Cardiac fibroblast (primary cell): ENCODE measurements at regions not wholly inside any gene's neighbourhood (a gene's known extent, or its start where the extent isn't known, plus 50 kb on each side); places are given as distances from the start of the nearest gene placed in this dataset.

Experiments
- DNase-seq, 2 donors: peaks; one replicate each; pipeline versions ENCODE4 v3.0.0 to v3.0.0-alpha.2; 2010; ENCODE audit warnings: low read depth in 2 of 2
- H3K4me3 ChIP-seq, 2 donors: replicated peaks in 1 of 2; 1 replicate in 1 of 2; 2 replicates in 1 of 2; pipeline ENCODE4 v1.5.1; 2011; ENCODE audit warnings: low read depth in 2 of 2, low read length in 2 of 2, mild to moderate bottlenecking in 2 of 2, moderate library complexity in 1 of 2
- CTCF ChIP-seq: IDR thresholded peaks from one replicate; pipeline ENCODE4 v1.5.1; 2011; ENCODE audit warnings: low read depth, mild to moderate bottlenecking, low read length, inconsistent platforms

DNA sequence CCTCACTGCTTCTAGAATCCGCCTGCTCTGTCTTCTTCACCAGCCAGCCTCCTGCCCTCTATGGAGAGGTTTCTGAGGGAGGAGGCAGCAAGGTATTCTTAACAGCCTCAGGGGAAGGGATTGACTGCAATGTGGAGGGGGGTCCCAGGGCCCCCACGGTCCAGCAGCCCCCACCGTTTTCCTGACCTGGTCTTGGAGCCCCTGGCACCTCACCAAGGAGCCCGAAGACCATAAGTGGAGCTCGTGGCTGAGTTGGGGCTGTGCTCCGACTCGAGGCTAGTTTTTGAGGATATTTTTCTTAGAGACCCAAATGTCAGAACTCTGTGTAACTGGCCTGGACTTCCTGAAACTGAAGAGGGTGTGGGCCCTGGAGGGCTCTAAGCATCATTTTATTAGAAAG, 590.0 kb downstream of the BRD1 start:
- no peak for DNase-seq
- no peak overlapping the region for H3K4me3 ChIP-seq
- no peak for TF ChIP-seq CTCF

- no peak for TF ChIP-seq CTCF
- H3K4me3 ChIP-seq, result no peak overlapping the region
- DNase-seq, result no peak
Observed at GRCh38 chr22:49237279-49237678, 590.4 kb downstream of the BRD1 start.

DNA sequence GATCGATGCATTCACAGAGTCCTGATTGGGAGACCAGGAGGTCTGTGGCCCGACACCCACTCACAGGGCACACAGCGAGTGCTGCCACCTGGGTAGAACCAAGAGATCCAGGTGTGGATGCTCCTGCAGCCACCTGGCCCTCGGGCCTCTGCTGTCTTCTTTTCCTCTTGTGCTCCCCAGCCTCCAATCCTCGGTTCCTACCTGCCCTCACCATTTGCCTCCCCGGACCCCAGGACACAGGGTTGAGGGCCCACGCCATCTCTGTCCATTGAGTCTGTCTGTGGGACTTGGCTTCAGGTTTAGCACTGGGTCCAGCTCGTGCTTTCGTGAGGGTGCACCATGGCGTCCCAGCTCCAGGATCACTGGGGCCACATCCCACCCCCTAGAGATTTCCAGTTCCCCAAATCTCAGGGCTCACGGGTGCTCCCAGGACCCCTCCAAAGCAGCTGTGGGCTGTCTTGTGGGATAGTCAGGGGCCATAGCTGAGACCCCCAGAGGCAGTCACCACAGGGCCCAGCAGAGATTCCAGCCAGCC, 591.1 kb downstream of the BRD1 start:
- TF ChIP-seq CTCF, result no peak
- no peak for DNase-seq
- no peak overlapping the region for H3K4me3 ChIP-seq

DNA sequence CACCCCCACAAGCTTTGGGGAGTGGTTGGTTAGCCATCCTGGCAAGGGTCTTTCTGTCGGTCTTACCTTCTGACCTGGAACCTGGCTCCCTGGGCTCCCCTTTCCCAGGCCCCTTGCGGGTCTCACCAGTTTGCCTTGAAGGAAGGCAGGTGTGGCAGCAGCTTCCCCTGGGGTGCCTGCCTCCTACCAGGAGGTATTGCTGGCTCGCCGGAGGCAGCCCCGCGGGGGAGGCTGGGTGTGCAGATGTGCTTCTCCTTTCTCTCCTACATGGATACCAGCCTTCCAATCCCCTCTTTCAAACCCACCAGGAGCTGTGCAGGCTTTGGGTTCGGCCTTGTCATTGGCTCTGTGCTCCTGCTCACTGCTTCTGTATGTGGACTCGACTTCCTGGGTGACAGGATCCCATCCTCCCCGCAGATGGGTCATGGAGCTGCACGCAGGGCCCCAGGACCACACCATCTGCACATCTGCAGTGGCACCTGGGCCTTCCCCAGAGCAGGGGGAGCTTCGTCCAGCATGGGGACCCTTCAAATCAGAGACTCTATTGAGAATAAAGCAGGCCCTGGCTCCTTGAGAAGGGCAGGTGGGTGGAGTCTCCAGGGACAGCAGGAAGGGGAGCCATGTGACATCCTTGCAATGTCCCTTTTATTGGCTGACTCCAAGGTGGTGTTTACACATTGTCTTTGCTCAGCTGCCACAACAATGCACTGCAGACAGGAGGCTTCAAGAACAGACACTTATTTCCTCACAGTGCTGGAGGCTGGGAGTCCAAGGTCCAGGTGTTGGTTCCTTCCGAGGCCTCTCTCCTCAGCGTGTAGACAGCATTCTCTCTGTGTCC, 592.0 kb downstream of the BRD1 start:
- no peak for DNase-seq
- TF ChIP-seq CTCF, result no peak
- no peak overlapping the region for H3K4me3 ChIP-seq

DNA sequence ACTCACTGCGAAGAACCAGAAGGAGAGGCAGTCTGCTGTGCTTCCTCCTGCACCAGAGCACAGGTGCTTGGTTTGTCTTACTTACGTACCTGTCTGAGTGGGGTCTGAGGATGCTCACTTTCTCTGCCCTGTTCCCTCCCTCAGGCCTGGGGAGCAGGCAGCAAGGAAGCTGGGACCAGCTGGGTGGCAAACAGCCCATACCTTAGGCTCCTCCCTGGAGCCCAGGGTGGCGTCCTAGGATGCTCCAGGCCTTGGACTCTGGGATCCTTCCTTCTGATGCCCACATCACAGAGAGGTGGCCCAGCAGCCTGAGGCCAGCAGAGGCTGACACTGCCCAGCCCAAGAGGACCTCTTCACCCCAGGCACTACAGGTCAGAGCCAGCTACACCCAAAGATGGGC, 593.2 kb downstream of the BRD1 start:
- H3K4me3 ChIP-seq, result no peak overlapping the region
- TF ChIP-seq CTCF, result no peak
- no peak for DNase-seq

DNA sequence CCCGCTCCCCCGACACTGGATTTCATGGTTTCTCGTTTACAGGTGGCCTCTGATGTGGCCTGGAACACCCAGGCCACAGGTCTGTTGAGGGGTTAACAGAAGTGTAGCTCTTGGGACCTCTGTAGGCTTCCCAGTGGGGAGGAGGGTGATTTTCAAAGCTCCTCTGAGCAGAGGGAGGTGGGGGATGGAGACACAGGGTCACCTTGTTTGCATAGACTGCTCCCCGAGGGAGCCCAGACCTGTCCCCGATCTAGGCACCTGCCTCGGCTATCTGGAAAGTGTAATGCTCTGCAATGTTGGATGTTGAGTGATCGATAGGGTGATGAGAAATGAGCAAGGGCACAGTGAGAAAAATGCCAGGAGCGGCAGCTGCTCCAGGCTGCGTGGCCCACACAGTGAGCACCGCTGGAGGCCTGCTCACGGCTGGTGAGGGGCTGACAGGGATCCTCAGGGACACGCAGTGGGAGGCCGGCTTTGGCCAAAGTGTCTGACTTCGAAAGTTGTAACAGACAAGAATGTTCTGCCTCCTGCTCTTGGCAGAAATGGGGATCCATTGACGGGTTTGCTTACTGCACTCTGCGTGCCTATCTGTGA, 594.1 kb downstream of the BRD1 start:
- no peak for TF ChIP-seq CTCF

More for the DNA sequence above, 594.1 kb downstream of the BRD1 start:
- DNase-seq, result no peak
- no peak overlapping the region for H3K4me3 ChIP-seq
